ENCODE measurements at regions not wholly inside any gene's neighbourhood (a gene's known extent, or its start where the extent isn't known, plus 50 kb on each side); places are given as distances from the start of the nearest gene placed in this dataset.
"Not testable (repeated sequence)": the region's sequence is repeated elsewhere in the genome, so short reads cannot be mapped to it uniquely, and the experiment has no call there.

DNA sequence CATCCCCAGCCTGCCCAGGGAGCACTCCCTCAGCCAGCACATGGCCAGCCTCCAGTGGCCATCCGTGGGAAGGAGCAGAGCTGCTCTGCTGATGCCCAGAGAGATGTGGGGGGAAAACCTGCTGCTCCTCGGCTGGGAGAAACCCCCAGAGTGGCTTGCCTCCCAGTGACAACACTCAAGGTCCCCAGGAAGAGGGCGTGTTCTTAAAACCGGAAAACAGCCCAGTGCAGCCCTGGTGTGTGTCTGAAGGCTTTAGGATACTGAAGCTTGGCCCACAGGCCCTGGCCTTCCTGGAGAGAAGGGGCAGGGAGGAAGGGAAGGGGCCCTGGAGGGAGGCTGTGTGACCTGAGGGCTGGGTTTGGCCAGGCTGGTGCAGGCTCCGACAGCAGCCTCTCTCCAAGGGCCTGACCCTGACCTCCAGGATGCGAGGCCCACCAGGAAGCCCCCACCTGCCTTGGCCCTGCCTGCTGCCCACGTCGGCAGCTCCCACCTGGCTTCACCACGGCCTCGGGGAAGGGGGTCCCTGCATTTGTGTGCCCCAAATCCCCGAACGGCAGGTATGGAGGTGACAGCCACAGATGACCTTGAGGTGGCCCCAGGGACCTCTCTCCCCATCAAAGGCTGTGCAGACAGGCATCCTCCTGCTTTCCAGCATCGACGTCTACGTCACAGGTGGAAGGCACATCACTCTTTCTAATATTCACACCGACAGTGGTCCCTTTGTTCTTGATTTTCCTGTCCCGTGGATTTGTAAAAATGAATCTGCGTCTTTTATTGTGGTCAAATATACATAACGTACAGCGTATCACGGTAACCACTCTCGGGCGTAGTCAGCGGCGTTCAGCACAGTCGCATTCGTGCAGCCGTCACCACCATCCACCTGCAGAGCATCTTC is 190.0 kb upstream of the C14orf180 start:
- no peak for DNase-seq

- no peak for DNase-seq
Observed at GRCh38 chr14:104390221-104390931, 189.2 kb upstream of the C14orf180 start.

DNA sequence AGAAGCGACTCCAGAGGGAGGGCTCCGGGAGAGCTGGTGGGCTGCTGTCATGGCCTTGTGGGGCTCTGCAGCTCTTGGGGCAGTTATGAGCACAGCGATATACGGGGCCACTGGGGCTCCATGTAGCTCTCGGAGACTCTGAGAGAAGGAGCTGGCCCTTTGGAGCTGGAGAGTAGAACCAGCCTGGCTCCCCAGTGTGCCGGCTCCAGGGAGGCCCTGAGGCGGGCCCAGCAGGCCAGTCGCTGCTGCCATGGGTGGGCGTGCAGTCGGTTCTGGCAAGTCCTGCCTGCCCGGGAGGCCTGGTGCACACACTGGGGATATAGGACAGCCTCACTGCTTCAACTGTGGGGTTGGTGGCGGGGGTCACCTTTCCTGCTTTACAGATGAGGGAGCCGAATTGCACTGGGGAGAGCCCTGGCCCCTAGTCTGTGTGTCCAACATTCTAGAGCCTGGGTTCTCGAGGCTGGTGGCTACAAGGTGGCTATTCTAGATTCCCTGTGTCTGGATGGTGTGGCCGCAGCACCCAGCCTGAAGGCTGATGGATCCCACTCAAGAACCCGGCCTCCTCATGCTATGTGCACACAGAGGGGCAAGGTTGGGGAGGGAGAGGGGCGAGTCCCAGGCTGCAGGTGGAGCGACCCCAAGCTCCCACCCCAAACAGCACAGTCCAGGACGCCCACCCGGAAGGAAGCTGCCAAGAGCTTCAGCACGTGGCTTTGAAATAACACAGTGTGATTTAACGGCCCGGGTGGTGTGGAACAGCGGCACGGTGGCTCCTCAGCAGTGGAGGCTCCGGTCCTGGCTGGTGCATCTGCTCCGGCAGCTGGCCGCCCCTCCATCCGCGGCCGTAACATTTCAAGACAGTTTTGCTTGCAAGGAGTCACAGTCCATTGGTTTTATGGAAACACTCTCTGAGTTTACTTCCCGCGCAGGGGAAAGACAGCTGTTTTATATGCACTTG is 188.3 kb upstream of the C14orf180 start:
- no peak for DNase-seq

- no peak for DNase-seq
Observed at GRCh38 chr14:104392001-104392395, 187.6 kb upstream of the C14orf180 start.

- DNase-seq: no peak
Observed at GRCh38 chr14:104392396-104393198, 187.0 kb upstream of the C14orf180 start.

- no peak for DNase-seq
Observed at GRCh38 chr14:104393199-104393897, 186.2 kb upstream of the C14orf180 start.

- no peak for DNase-seq
Observed at GRCh38 chr14:104393898-104394381, 185.6 kb upstream of the C14orf180 start.

- DNase-seq: no peak
Observed at GRCh38 chr14:104394409-104394851, 185.1 kb upstream of the C14orf180 start.

GRCh38 chr14:104395276-104395675 is 184.3 kb upstream of the C14orf180 start:
- no peak for DNase-seq

DNA sequence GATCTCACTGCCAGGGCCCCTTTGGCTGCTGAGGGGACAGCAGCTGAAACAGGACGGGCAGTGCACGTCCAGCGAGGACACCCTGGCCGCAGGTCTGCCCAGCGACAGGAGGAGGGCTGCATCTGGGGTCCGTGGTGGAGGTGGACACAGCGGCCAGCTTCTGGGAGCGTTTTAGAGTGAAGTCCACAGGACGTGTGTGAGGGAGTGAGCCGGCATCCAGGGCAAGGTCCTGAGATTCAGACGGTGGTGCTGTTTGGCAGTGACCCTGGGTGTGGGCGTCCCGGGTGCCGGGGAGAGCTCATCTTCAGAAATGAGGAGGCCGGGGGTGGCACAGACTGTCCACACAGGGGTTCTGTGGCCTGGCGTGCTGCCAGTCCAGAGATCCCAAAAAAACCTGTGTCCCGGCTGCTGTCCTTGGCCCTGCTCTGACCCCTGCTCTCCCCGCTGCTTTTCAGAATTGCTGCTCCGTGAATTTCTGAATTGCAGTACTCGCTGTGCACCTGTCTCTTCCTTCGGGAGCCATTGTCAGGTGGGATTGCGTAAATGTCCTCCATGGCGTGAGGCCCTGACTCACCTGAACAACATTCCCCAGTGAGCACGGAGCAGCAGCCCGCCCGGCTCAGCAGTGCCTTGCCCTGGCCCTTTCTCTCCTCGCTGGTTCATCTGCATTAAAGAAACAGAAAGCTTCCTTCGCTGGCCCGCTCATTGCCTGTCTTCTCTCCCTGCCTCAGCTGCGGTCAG is 183.5 kb upstream of the C14orf180 start:
- no peak for DNase-seq

DNA sequence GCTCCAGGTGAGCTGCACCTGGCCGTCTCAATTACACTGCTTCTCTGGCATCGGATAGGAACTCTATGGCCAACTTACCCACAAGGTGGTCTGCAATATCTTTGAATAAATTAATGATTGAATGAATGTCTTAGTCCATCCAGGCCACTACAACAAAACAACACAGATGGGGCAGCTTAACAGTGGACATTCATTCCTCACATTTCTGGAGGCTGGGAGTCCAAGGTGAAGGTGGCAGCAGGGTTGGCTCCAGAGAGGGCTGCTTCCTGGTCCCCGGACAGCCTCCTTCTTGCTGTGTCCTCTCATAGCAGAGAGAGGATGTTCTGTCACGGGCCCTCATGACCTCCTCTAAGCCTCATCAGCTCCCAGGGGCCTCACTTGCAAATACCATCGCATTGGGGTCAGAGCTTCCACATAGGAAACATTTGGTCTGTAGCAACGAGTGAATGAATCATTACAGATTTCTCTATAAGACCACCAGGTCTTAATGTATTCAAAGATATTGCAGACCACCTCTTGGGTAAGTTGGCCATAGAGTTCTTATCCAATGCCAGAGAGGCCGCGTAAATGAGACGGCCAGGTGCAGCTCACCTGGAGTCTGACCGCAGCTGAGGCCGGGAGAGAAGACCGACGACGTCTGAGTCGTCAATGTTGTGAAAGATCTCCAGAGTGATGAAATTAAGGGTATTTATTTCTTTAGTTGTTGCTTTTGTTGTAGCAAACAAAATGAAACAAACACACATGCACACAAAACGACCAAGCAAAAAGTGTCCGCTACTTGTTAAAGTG is 182.7 kb upstream of the C14orf180 start:
- no peak for DNase-seq

DNA sequence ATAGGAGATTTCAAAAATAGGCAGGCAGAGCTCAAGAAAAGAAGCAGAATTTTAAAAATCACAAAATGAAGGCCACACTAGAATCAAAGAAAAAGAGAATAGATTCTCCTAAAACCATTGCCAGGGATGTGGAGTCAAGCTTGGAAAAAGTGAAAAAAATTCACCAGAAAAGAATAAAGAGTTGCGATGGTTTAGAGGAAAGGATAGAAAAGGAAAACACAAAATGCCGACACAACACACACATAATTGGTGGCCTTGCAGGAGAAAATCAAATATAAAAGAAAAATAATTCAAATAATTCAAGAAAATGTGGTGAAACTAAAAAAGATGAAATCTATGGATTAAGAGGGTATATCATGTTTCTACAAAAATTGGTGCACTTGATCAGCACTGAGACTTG is 181.6 kb upstream of the C14orf180 start:
- no peak for DNase-seq

DNA sequence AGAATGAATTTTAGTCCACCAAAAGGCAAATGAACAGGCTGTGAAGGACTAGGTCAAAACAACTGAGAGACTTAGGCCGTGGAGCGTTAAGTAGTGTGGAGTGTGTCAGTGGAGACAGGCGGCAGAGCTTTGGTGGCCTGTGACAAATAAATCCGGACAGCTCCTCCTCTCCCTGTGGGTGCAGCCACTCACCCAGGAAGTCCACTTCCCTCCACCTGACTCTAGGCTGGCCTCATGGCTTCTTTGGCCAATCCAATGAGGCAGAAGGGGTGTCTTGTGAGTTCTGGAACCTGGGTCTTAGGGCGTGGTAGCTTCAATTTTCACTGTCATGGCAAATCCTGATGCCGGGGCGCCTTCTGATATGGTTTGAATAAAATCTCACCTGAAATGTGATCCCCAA is 180.9 kb upstream of the C14orf180 start:
- no peak for DNase-seq

DNA sequence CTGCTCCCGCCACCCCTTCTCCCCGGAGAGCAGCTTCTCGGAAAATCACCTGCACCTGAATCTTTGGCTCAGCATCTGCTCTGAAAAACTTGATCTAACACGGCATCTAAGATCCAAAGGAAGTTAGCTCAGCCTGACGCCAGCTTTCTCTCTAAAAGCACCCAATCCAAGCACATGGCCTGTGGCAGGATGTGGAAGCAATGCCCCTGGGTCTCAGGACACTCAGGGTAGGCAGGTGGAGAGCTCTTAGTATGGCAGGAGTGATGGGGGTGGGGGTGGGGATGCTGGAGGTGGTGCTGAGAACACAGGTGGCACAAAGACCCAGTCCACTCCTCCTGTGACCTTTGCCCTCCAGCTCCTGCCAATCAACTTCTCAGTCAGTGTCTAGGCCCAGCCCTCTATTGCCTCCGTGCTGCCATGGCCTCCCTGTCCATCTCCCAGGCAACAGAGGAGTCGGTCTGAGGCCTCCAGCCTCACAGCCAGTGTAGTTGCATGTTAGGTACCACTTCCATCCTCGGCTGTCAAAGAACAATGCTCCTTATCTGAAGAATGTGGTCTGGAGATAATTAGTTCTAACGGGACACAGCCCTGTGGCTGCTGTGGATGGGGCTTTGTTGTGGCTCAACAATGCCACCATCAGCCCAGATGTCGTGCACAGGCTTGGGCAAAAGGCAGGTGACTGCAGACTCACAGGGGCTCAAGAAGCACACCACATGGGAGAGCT is 180.0 kb upstream of the C14orf180 start:
- DNase-seq: no peak

GRCh38 chr14:104400355-104400754 is 179.2 kb upstream of the C14orf180 start:
- DNase-seq: no peak

- DNase-seq: no peak
Observed at GRCh38 chr14:104401785-104402184, 177.8 kb upstream of the C14orf180 start.

GRCh38 chr14:104402303-104402702 is 177.3 kb upstream of the C14orf180 start:
- DNase-seq: not testable (repeated sequence)

GRCh38 chr14:104403421-104404220 is 175.9 kb upstream of the C14orf180 start:
- DNase-seq: no peak
